H1 (cell line): ENCODE measurements at regions not wholly inside any gene's neighbourhood (a gene's known extent, or its start where the extent isn't known, plus 50 kb on each side); places are given as distances from the start of the nearest gene placed in this dataset.

Source experiments
- EGR1 ChIP-seq: IDR thresholded peaks from 2 replicates; pipeline ENCODE4 v1.6.1; 2011; ENCODE audit warnings: low read depth, low read length, borderline replicate concordance
- SP4 ChIP-seq: IDR thresholded peaks from 2 replicates; pipeline ENCODE4 v1.6.1; 2012; ENCODE audit warnings: low read length, inconsistent platforms

DNA sequence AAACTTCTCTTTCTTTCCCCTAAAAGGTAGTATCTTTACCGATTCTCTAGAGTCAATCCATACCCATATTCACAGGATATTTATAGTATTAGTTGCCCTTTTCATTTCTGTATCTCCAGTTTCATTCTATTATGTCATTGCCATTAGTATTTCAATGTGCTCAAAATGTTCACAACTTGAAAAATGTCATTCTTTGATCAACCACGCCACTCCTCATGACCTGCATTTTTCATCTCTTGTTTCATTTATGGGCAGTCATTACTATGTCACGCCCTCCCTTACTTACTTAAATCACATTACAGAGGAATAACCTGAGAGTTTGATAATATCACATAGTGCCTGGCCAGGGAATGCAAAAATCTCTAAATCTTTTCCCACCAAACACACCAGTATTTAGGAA lies 427.3 kb upstream of the GJE1 start (continued):
- TF ChIP-seq EGR1 (no peak), SP4 (no peak)
- TF ChIP-seq, all 59 proteins: peak for 0
